H1 (cell line): ENCODE measurements at regions not wholly inside any gene's neighbourhood (a gene's known extent, or its start where the extent isn't known, plus 50 kb on each side); places are given as distances from the start of the nearest gene placed in this dataset.

ENCODE experiments used
- BACH1 ChIP-seq: IDR thresholded peaks from 2 replicates; pipeline ENCODE4 v1.6.1; 2012; ENCODE audit warnings: low read length, improper control_type of control experiment
- KDM4A ChIP-seq: IDR thresholded peaks from one replicate; pipeline ENCODE4 v1.7.1; 2012; ENCODE audit warnings: low read depth, mild to moderate bottlenecking, moderate library complexity, low read length, inconsistent platforms; ENCODE audit not compliant: severe bottlenecking
- NANOG ChIP-seq: IDR thresholded peaks from 2 replicates; pipeline ENCODE4 v1.6.1; 2011; ENCODE audit warnings: low read length, low read depth, mild to moderate bottlenecking, inconsistent platforms; ENCODE audit not compliant: insufficient read depth, poor library complexity, severe bottlenecking
- SIX5 ChIP-seq: IDR thresholded peaks from 2 replicates; pipeline ENCODE4 v1.6.1; 2011; ENCODE audit warnings: mild to moderate bottlenecking, low read depth, low read length

GRCh38 chr10:78318305-78318704, 284.6 kb downstream of the RPS24 start (continued):
- TF ChIP-seq KDM4A (no peak), NANOG (no peak), SIX5 (no peak), BACH1 (no peak)
